ENCODE measurements at regions not wholly inside any gene's neighbourhood (a gene's known extent, or its start where the extent isn't known, plus 50 kb on each side); places are given as distances from the start of the nearest gene placed in this dataset.

DNA sequence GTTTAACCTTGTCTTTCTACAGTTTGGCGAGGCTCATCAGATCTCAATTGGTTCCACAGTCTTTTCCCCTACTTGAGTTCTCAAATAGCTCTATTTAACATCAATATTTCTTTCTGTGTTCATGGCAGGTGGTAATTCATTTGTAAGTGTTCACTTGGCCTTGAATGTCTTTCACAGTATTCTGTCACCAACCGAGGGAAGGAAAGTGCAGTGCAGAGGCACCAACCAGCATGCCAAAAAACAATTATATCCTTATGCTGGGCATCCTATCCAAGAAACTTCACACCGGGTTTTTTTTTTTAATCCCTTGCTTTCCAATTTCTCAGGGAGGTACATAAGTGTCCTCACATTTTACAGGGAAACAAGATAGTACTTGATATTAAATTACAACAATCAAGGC is 55.0 kb upstream of the ZC3H12C start (continued):
- TF ChIP-seq RAD21 (IDR thresholded peaks at IDR 0.05; ENCODE audit: low read length), result no peak

All from SK-N-SH (cell line).